HepG2 (cell line): ENCODE measurements at regions not wholly inside any gene's neighbourhood (a gene's known extent, or its start where the extent isn't known, plus 50 kb on each side); places are given as distances from the start of the nearest gene placed in this dataset.

ENCODE experiments used
- ATAC-seq: fragments of 200-7000 bp; cut with Tn5 transposase; 3 replicates; pipeline ENCODE4 v1.9.1; 2020; ENCODE audit warnings: mild to moderate bottlenecking, moderate library complexity
- BruUV-seq: library from RNA; stranded (reverse); fragments of 400-500 nt; replicated peaks from 2 replicates; lab custom pipeline; 2021; lab: Mats Ljungman, UMichigan
- CTCF ChIA-PET: fragments of 300-600 bp; formaldehyde crosslinking; extraction: SDS; loops from one replicate; lab custom pipeline; 2021; ENCODE audit warnings: low total read pairs, inconsistent platforms, low intra/inter-chr PET ratio; lab: Yijun Ruan, JAX
- POLR2A ChIA-PET: fragments of 350-600 bp; sonication (Branson Sonifier 250); formaldehyde crosslinking; loops from one replicate; lab custom pipeline; 2020; ENCODE audit warnings: antibody characterized with exemption, inconsistent platforms; lab: Yijun Ruan, JAX
- DNase-seq: peaks from one replicate; pipeline ENCODE4 v3.0.0-alpha.2; 2015; ENCODE audit warnings: low spot score
- FAIRE-seq: peaks from 3 replicates; lab custom pipeline; 2011; peaks lifted over from hg19 to GRCh38; lab: Jason Lieb, UNC
- H2AFZ ChIP-seq: one replicate; pipeline ENCODE4 v1.6.1; 2011; ENCODE audit warnings: low read length, inconsistent platforms
- H3K27ac ChIP-seq: fragments of 300-600 bp; 3 replicates; pipeline ENCODE4 v1.8.0; 2011; ENCODE audit warnings: mixed run types, mild to moderate bottlenecking, mixed read lengths, low read length, inconsistent platforms; ENCODE audit not compliant: insufficient read depth; ENCODE audit errors: extremely low read length
- H3K27me3 ChIP-seq, 2 experiments: fragments of 200-600 bp in 1 of 2; 2 replicates in 1 of 2; 3 replicates in 1 of 2; pipeline versions ENCODE4 v1.6.0 to v1.8.0; 2011; ENCODE audit warnings: low read length in 2 of 2, mild to moderate bottlenecking in 2 of 2, moderate library complexity in 2 of 2, inconsistent platforms in 1 of 2; ENCODE audit not compliant: insufficient read depth in 2 of 2, control insufficient read depth in 1 of 2
- H3K36me3 ChIP-seq, 2 experiments: fragments of 200-600 bp in 1 of 2; replicated peaks in 1 of 2; 2 replicates in 1 of 2; 3 replicates in 1 of 2; pipeline versions ENCODE4 v1.5.1 to v1.8.0; 2011; ENCODE audit warnings: low read length in 2 of 2, inconsistent platforms in 1 of 2; ENCODE audit not compliant: insufficient read depth in 2 of 2, control insufficient read depth in 1 of 2
- H3K4me1 ChIP-seq: 2 replicates; pipeline ENCODE4 v1.5.1; 2012; ENCODE audit warnings: low read length, inconsistent platforms; ENCODE audit not compliant: insufficient read depth
- H3K4me2 ChIP-seq: 2 replicates; pipeline ENCODE4 v1.6.0; 2011; ENCODE audit warnings: low read depth, low read length, inconsistent platforms
- H3K4me3 ChIP-seq, 3 experiments: fragments of 200-600 bp in 1 of 3; sonication (generic), shearing (Covaris generic) in 1 of 3; replicated peaks in 1 of 3; 2 replicates each; pipeline ENCODE4 v1.5.1; 2011 to 2016; ENCODE audit warnings: low read length in 3 of 3, inconsistent platforms in 2 of 3, low read depth in 2 of 3, mild to moderate bottlenecking in 2 of 3, control low read depth in 1 of 3, mixed read lengths in 1 of 3; ENCODE audit not compliant: insufficient read depth in 1 of 3
- H3K79me2 ChIP-seq: one replicate; pipeline ENCODE4 v1.6.1; 2011; ENCODE audit warnings: low read length, inconsistent platforms; ENCODE audit not compliant: insufficient read depth
- H3K9ac ChIP-seq: 2 replicates; pipeline ENCODE4 v1.6.0; 2011; ENCODE audit warnings: mild to moderate bottlenecking, low read depth, low read length, inconsistent platforms; ENCODE audit not compliant: insufficient read depth
- H3K9me3 ChIP-seq: 2 replicates; pipeline ENCODE4 v1.5.1; 2012; ENCODE audit warnings: mild to moderate bottlenecking, low read length
- H4K20me1 ChIP-seq: 2 replicates; pipeline ENCODE4 v1.6.0; 2011; ENCODE audit warnings: inconsistent platforms, mild to moderate bottlenecking, low read length, moderate library complexity; ENCODE audit not compliant: insufficient read depth
- DNMT3B ChIP-seq: conservative IDR thresholded peaks from 2 replicates; pipeline ENCODE4 v1.6.1; 2016; ENCODE audit warnings: missing biosample characterization, control low read depth
- HMG20A ChIP-seq: IDR thresholded peaks from 2 replicates; pipeline ENCODE4 v1.6.1; 2016; ENCODE audit warnings: borderline replicate concordance
- IKZF4 ChIP-seq: sonication (generic); formaldehyde crosslinking; IDR thresholded peaks from 2 replicates; pipeline ENCODE4 v1.5.1; 2020; ENCODE audit warnings: borderline replicate concordance, mild to moderate bottlenecking, low read depth, missing genetic modification reagents; ENCODE audit errors: not compliant biosample characterization
- KDM5B ChIP-seq: sonication (generic); formaldehyde crosslinking; IDR thresholded peaks from 2 replicates; pipeline ENCODE4 v1.4.0; 2020; ENCODE audit warnings: missing genetic modification reagents, mild to moderate bottlenecking, borderline replicate concordance
- KMT2B ChIP-seq: IDR thresholded peaks from 2 replicates; pipeline ENCODE4 v1.6.1; 2016; ENCODE audit warnings: missing genetic modification reagents, missing compliant biosample characterization
- POLR2G ChIP-seq: fragments of 200-400 bp; formaldehyde crosslinking; IDR thresholded peaks from 2 replicates; pipeline ENCODE4 v1.6.1; 2018; ENCODE audit warnings: mild to moderate bottlenecking, low read depth, low read length, moderate library complexity
- TMF1 ChIP-seq: sonication (generic); formaldehyde crosslinking; IDR thresholded peaks from 2 replicates; pipeline ENCODE4 v1.8.1; 2022; ENCODE audit warnings: low read depth, missing genetic modification reagents
- ZBTB39 ChIP-seq: sonication (generic); formaldehyde crosslinking; IDR thresholded peaks from 2 replicates; pipeline ENCODE4 v1.5.0; 2020; ENCODE audit warnings: missing genetic modification reagents
- ZBTB7A ChIP-seq: sonication (generic); formaldehyde crosslinking; IDR thresholded peaks from 2 replicates; pipeline ENCODE4 v1.8.0; 2022; ENCODE audit warnings: mild to moderate bottlenecking, missing genetic modification reagents
- ZFX ChIP-seq: sonication (generic); formaldehyde crosslinking; IDR thresholded peaks from 2 replicates; pipeline ENCODE4 v1.4.0; 2020; ENCODE audit warnings: mild to moderate bottlenecking, low read depth, missing genetic modification reagents, moderate library complexity
- ZNF224 ChIP-seq: sonication (generic); formaldehyde crosslinking; IDR thresholded peaks from 2 replicates; pipeline ENCODE4 v1.5.0; 2020; ENCODE audit warnings: mild to moderate bottlenecking, missing genetic modification reagents
- ZNF782 ChIP-seq: sonication (generic); formaldehyde crosslinking; IDR thresholded peaks from 2 replicates; pipeline ENCODE4 v1.4.0; 2020; ENCODE audit warnings: missing genetic modification reagents, mild to moderate bottlenecking, borderline replicate concordance
- ZSCAN25 ChIP-seq: sonication (generic); formaldehyde crosslinking; IDR thresholded peaks from 2 replicates; pipeline ENCODE4 v1.8.0; 2022; ENCODE audit warnings: mild to moderate bottlenecking, missing genetic modification reagents
- WGBS: methylation state at CpG from one replicate; pipeline ENCODE4 v1.1.6; 2017; ENCODE audit warnings: low lambda C conversion rate; 5-methylcytosine and 5-hydroxymethylcytosine counted together
- in situ Hi-C: cut with HindIII; loops from 2 replicates; pipeline ENCODE4 v1.10.0; 2017; ENCODE audit warnings: low pct_unique_long_range_greater_than_20kb; ENCODE audit not compliant: extremely low pct_ligation_motif_present
- intact Hi-C: fragments of 100-400 bp; cut with micrococcal nuclease; formaldehyde crosslinking; loops from one replicate; pipeline ENCODE4 v1.10.0; 2022; ENCODE audit not compliant: unreplicated experiment
- TF ChIP-seq, protein P1 (sequence below): sonication (generic); formaldehyde crosslinking; conservative IDR thresholded peaks from 2 replicates; pipeline ENCODE4 v1.4.0; 2020; ENCODE audit warnings: missing genetic modification reagents
- TF ChIP-seq, protein P2 (sequence below): IDR thresholded peaks from 2 replicates; pipeline ENCODE4 v1.6.1; 2016; ENCODE audit warnings: mild to moderate bottlenecking, missing biosample characterization, missing genetic modification reagents

DNA sequence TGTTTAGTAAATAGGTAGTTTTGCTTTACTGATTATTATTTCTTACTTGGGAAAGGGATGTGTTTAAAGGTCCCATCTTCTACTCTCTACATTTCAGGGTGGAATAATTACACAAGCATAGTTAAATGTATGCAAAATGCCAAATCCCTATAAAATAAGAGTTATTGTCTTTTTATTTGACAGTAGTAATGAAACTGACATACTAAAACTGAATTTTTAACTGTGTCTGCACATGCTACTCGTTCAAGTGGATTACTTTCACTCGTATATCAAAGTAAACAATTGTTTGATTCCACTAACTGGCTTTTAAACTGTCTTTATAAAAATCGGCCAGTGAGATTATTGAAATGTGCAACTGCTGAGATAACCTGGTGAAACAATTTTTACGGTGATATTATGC is 602.9 kb upstream of the ADGRB3 start:
- H3K9ac ChIP-seq, result no peak overlapping the region
- no peak for DNase-seq
- ChIA-PET CTCF (no interaction called here), POLR2A (no interaction called here)
- no peaks in the 10 kb centered on the region for H3K4me1 ChIP-seq
- ATAC-seq, result no peak
- 1% methylated on average over 4 of the region's 4 CpGs for WGBS
- H3K4me3 ChIP-seq, result no peak overlapping the region
- BruUV-seq, result no TSS peak
- H3K9me3 ChIP-seq, result no peaks in the 10 kb centered on the region
- H3K36me3 ChIP-seq, result no peaks in the 10 kb centered on the region
- no peaks in the 10 kb centered on the region for H3K79me2 ChIP-seq
- in situ Hi-C loops, result no loop called here
- H3K4me2 ChIP-seq, result no peak overlapping the region
- H4K20me1 ChIP-seq, result no peaks in the 10 kb centered on the region
- FAIRE-seq, result no peak
- no peak for TF ChIP-seq DNMT3B (CRISPR knock-in tag)
- no peak for TF ChIP-seq TMF1 (CRISPR knock-in tag)
- TF ChIP-seq, protein P1, sequence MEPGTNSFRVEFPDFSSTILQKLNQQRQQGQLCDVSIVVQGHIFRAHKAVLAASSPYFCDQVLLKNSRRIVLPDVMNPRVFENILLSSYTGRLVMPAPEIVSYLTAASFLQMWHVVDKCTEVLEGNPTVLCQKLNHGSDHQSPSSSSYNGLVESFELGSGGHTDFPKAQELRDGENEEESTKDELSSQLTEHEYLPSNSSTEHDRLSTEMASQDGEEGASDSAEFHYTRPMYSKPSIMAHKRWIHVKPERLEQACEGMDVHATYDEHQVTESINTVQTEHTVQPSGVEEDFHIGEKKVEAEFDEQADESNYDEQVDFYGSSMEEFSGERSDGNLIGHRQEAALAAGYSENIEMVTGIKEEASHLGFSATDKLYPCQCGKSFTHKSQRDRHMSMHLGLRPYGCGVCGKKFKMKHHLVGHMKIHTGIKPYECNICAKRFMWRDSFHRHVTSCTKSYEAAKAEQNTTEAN, result no peak
- TF ChIP-seq ZSCAN25 (CRISPR knock-in tag), result no peak
- no peak for TF ChIP-seq ZBTB7A (CRISPR knock-in tag)
- TF ChIP-seq, protein P2, sequence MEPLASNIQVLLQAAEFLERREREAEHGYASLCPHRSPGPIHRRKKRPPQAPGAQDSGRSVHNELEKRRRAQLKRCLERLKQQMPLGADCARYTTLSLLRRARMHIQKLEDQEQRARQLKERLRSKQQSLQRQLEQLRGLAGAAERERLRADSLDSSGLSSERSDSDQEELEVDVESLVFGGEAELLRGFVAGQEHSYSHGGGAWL, result no peak
- TF ChIP-seq POLR2G, result no peak
- TF ChIP-seq KDM5B (CRISPR knock-in tag), result no peak
- no peak for TF ChIP-seq ZFX (CRISPR knock-in tag)
- TF ChIP-seq HMG20A, result no peak
- TF ChIP-seq ZNF224, result no peak
- TF ChIP-seq KMT2B (CRISPR knock-in tag), result no peak
- TF ChIP-seq IKZF4 (CRISPR knock-in tag), result no peak
- no peak for TF ChIP-seq ZBTB39
- no peak for TF ChIP-seq ZNF782 (CRISPR knock-in tag)
- no peak overlapping the region for H2AFZ ChIP-seq
- intact Hi-C loops, result no loop called here
- no peak overlapping the region for H3K27ac ChIP-seq
- no peaks in the 10 kb centered on the region; a peak in 1 of 5 replicates for H3K27me3 ChIP-seq
